ENCODE measurements at regions not wholly inside any gene's neighbourhood (a gene's known extent, or its start where the extent isn't known, plus 50 kb on each side); places are given as distances from the start of the nearest gene placed in this dataset.
"Not testable (repeated sequence)": the region's sequence is repeated elsewhere in the genome, so short reads cannot be mapped to it uniquely, and the experiment has no call there.

GRCh38 chr1:220966881-220967611 lies 87.8 kb downstream of the HLX start:
- in situ Hi-C loops (cut with HindIII; ENCODE audit: low sequenced_read_pairs) = no loop called here
- no peak overlapping the region for H3K4me3 ChIP-seq (ENCODE audit: low read depth, low read length)
- DNase-seq (ENCODE audit: low read depth, low spot score) = no peak
- no peak for TF ChIP-seq CTCF (IDR thresholded peaks at IDR 0.05; ENCODE audit: low read depth, low read length)

- no peak for TF ChIP-seq CTCF (IDR thresholded peaks at IDR 0.05; ENCODE audit: low read depth, low read length)
- DNase-seq (ENCODE audit: low read depth, low spot score) = no peak
- in situ Hi-C loops (cut with HindIII; ENCODE audit: low sequenced_read_pairs) = no loop called here
- H3K4me3 ChIP-seq (ENCODE audit: low read depth, low read length) = no peak overlapping the region
Measured at GRCh38 chr1:220967911-220968310, 88.7 kb downstream of the HLX start.

GRCh38 chr1:220969281-220969680 lies 90.0 kb downstream of the HLX start:
- DNase-seq (ENCODE audit: low read depth, low spot score); H3K4me3 ChIP-seq (ENCODE audit: low read depth, low read length); in situ Hi-C loops (cut with HindIII; ENCODE audit: low sequenced_read_pairs): not testable (repeated sequence)

- no peak overlapping the region for H3K4me3 ChIP-seq (ENCODE audit: low read depth, low read length)
- TF ChIP-seq CTCF (IDR thresholded peaks at IDR 0.05; ENCODE audit: low read depth, low read length) = no peak
- in situ Hi-C loops (cut with HindIII; ENCODE audit: low sequenced_read_pairs) = no loop called here
- no peak for DNase-seq (ENCODE audit: low read depth, low spot score)
Measured at GRCh38 chr1:220970311-220970710, 91.1 kb downstream of the HLX start.

- no peak for TF ChIP-seq CTCF (IDR thresholded peaks at IDR 0.05; ENCODE audit: low read depth, low read length)
- H3K4me3 ChIP-seq (ENCODE audit: low read depth, low read length) = no peak overlapping the region
- DNase-seq (ENCODE audit: low read depth, low spot score) = no peak
- in situ Hi-C loops (cut with HindIII; ENCODE audit: low sequenced_read_pairs) = no loop called here
Measured at GRCh38 chr1:220971221-220971620, 92.0 kb downstream of the HLX start.

- H3K4me3 ChIP-seq (ENCODE audit: low read depth, low read length) = no peak overlapping the region
- in situ Hi-C loops (cut with HindIII; ENCODE audit: low sequenced_read_pairs) = no loop called here
- TF ChIP-seq CTCF (IDR thresholded peaks at IDR 0.05; ENCODE audit: low read depth, low read length) = no peak
- DNase-seq (ENCODE audit: low read depth, low spot score) = no peak
Measured at GRCh38 chr1:220974431-220974830, 95.2 kb downstream of the HLX start.

- no peak for TF ChIP-seq CTCF (IDR thresholded peaks at IDR 0.05; ENCODE audit: low read depth, low read length)
- in situ Hi-C loops (cut with HindIII; ENCODE audit: low sequenced_read_pairs) = no loop called here
- DNase-seq (ENCODE audit: low read depth, low spot score) = no peak
- no peak overlapping the region for H3K4me3 ChIP-seq (ENCODE audit: low read depth, low read length)
Measured at GRCh38 chr1:220976390-220976789, 97.1 kb downstream of the HLX start.

All from astrocyte of the spinal cord (primary cell).